Stimulated activated CD4-positive, alpha-beta T cell treated with anti-CD3 and anti-CD28 coated beads, TNF-alpha, amount 100 ng/mL, for 48 hours (primary cell): ENCODE measurements at regions not wholly inside any gene's neighbourhood (a gene's known extent, or its start where the extent isn't known, plus 50 kb on each side); places are given as distances from the start of the nearest gene placed in this dataset.

ENCODE experiments used
- DNase-seq, 3 donors: peaks; one replicate each; pipeline ENCODE4 v3.0.0-alpha.2; 2020; ENCODE audit warnings: low read depth in 3 of 3

GRCh38 chr1:17877316-17877715 lies 122.2 kb downstream of the ACTL8 start:
- DNase-seq, result no peak

GRCh38 chr1:17877896-17878295 lies 122.8 kb downstream of the ACTL8 start:
- DNase-seq, result no peak

GRCh38 chr1:17878837-17879236 lies 123.7 kb downstream of the ACTL8 start:
- DNase-seq, result no peak

GRCh38 chr1:17880449-17880848 lies 125.3 kb downstream of the ACTL8 start:
- DNase-seq, result no peak

GRCh38 chr1:17881761-17882160 lies 126.6 kb downstream of the ACTL8 start:
- DNase-seq, result no peak

GRCh38 chr1:17883136-17883535 lies 128.0 kb downstream of the ACTL8 start:
- DNase-seq, result no peak

GRCh38 chr1:17883662-17884395 lies 128.7 kb downstream of the ACTL8 start:
- DNase-seq, result no peak

- no peak for DNase-seq
Observed at GRCh38 chr1:17885663-17886320, 130.7 kb downstream of the ACTL8 start.

GRCh38 chr1:17886386-17886785 lies 131.3 kb downstream of the ACTL8 start:
- DNase-seq, result no peak

- no peak for DNase-seq
Observed at GRCh38 chr1:17886838-17887441, 131.8 kb downstream of the ACTL8 start.

GRCh38 chr1:17887661-17888371 lies 132.7 kb downstream of the ACTL8 start:
- no peak for DNase-seq

GRCh38 chr1:17890056-17890814 lies 135.1 kb downstream of the ACTL8 start:
- no peak for DNase-seq

- DNase-seq, result no peak
Observed at GRCh38 chr1:17890815-17891191, 135.7 kb downstream of the ACTL8 start.

GRCh38 chr1:17891205-17892110 lies 136.3 kb downstream of the ACTL8 start:
- no peak for DNase-seq

GRCh38 chr1:17892225-17892624 lies 137.1 kb downstream of the ACTL8 start:
- no peak for DNase-seq

GRCh38 chr1:17892851-17893250 lies 137.7 kb downstream of the ACTL8 start:
- no peak for DNase-seq

GRCh38 chr1:17893891-17894631 lies 138.9 kb downstream of the ACTL8 start:
- no peak for DNase-seq

- no peak for DNase-seq
Observed at GRCh38 chr1:17895401-17895800, 140.3 kb downstream of the ACTL8 start.

GRCh38 chr1:17895986-17896385 lies 140.9 kb downstream of the ACTL8 start:
- DNase-seq, result no peak

- no peak for DNase-seq
Observed at GRCh38 chr1:17903386-17903785, 148.3 kb downstream of the ACTL8 start.
